Subcutaneous abdominal adipose tissue (tissue), 5 donors: ENCODE measurements at regions not wholly inside any gene's neighbourhood (a gene's known extent, or its start where the extent isn't known, plus 50 kb on each side); places are given as distances from the start of the nearest gene placed in this dataset.

Experiments used
- H3K27ac ChIP-seq: one replicate; pipeline ENCODE4 v1.7.0; 2013; ENCODE audit warnings: low read depth, mild to moderate bottlenecking, inconsistent platforms, low read length, moderate library complexity
- H3K27me3 ChIP-seq, 5 donors: one replicate each; pipeline ENCODE4 v1.7.0; 2013; ENCODE audit warnings: low read length in 5 of 5, inconsistent platforms in 1 of 5; ENCODE audit not compliant: control insufficient read depth in 5 of 5, insufficient read depth in 4 of 5
- H3K36me3 ChIP-seq, 5 donors: one replicate each; pipeline ENCODE4 v1.7.0; 2013; ENCODE audit warnings: low read length in 5 of 5; ENCODE audit not compliant: control insufficient read depth in 5 of 5, insufficient read depth in 5 of 5
- H3K4me1 ChIP-seq, 5 donors: one replicate each; pipeline ENCODE4 v1.7.0; 2013; ENCODE audit warnings: low read length in 5 of 5, mild to moderate bottlenecking in 3 of 5, moderate library complexity in 1 of 5; ENCODE audit not compliant: control insufficient read depth in 5 of 5, insufficient read depth in 5 of 5
- H3K4me3 ChIP-seq, 5 donors: one replicate each; pipeline ENCODE4 v1.7.0; 2013; ENCODE audit warnings: low read length in 5 of 5, low read depth in 1 of 5
- H3K9ac ChIP-seq, 5 donors: one replicate each; pipeline ENCODE4 v1.7.0; 2013; ENCODE audit warnings: low read length in 5 of 5, mild to moderate bottlenecking in 4 of 5, moderate library complexity in 3 of 5
- H3K9me3 ChIP-seq, 5 donors: one replicate each; pipeline ENCODE4 v1.7.0; 2013; ENCODE audit warnings: low read length in 5 of 5; ENCODE audit not compliant: control insufficient read depth in 5 of 5
- donor health status: healthy.
- donor health status: healthy.
- donor health status: healthy.
- donor health status: healthy.
- donor health status: healthy.

DNA sequence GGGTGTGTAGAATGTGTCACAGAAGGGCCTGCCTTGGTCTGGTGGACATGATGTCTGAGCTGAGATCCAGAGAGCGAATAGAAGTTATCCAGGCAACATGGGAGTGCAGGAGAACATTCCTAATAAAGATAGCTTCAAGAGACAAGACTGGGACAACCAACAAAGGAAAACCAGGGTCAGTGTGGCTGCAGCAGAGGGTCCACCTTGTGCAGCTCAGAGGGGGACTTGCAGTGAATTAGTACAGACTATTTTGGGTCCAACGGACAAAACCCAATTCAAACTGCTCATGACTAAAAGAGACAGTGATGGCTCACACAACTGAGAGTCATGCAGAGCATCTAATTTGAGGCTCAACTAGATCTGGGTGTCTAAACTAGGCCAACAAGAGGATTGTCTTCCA is 192.1 kb downstream of the CBLN1 start:
- H3K27ac ChIP-seq: no peak overlapping the region
- H3K27me3 ChIP-seq: peaks cover 0 to 3% (median 0%) of the 10 kb centered on the region in 5 donors
- no peaks in the 10 kb centered on the region for H3K4me1 ChIP-seq
- H3K4me3 ChIP-seq: no peak overlapping the region
- H3K9me3 ChIP-seq: peaks cover 0 to 8% (median 6%) of the 10 kb centered on the region in 5 donors
- no peaks in the 10 kb centered on the region for H3K36me3 ChIP-seq
- H3K9ac ChIP-seq: no peak overlapping the region

DNA sequence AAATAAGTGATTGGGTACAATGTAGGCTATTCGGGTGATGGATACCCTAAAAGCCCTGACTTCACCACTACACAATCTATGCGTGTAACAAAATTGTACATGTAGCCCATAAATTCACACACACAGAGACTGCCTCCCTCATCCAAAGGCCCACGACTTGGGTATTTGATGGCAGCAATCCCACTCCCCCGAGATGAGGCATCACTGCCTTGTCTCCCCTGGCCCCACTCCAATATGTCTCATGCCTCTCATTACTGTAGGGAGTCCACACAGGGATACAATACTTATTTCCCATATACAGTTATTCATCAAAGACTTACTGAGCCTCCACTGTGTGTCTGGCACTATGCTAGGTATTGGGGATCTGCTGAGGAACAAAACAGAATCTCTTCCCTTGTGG is 192.6 kb downstream of the CBLN1 start:
- Histone ChIP-seq H3K36me3 (no peaks in the 10 kb centered on the region), H3K27me3 (peaks cover 0 to 3% (median 0%) of the 10 kb centered on the region in 5 donors), H3K4me1 (no peaks in the 10 kb centered on the region), H3K9ac (no peak overlapping the region), H3K27ac (no peak overlapping the region), H3K9me3 (peaks cover 0 to 12% (median 10%) of the 10 kb centered on the region in 5 donors), H3K4me3 (no peak overlapping the region)

DNA sequence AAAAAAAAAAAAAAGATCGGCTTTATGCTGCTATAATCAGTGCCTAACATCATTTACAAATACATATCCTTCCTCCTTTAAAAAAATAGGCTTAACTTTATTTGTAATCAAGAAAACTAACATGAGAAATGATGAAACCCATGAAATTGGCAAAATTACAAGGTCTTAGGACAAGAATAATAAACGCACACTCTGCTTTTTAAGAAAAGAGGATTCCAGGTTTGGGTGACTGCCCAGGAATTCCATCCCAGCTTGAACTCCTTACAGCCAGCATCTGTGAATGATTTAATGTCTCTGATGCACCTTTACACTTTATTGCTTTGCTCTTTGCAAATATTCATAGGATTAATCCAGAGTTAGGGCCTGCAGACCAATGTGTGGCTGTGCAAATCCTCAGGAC is 196.0 kb downstream of the CBLN1 start:
- no peak overlapping the region for H3K27ac ChIP-seq
- H3K4me1 ChIP-seq: no peaks in the 10 kb centered on the region
- H3K9ac ChIP-seq: no peak overlapping the region
- H3K9me3 ChIP-seq: peaks cover 0 to 12% (median 10%) of the 10 kb centered on the region in 5 donors
- peaks cover 0 to 3% (median 0%) of the 10 kb centered on the region in 5 donors for H3K27me3 ChIP-seq
- H3K4me3 ChIP-seq: no peak overlapping the region
- H3K36me3 ChIP-seq: no peaks in the 10 kb centered on the region

DNA sequence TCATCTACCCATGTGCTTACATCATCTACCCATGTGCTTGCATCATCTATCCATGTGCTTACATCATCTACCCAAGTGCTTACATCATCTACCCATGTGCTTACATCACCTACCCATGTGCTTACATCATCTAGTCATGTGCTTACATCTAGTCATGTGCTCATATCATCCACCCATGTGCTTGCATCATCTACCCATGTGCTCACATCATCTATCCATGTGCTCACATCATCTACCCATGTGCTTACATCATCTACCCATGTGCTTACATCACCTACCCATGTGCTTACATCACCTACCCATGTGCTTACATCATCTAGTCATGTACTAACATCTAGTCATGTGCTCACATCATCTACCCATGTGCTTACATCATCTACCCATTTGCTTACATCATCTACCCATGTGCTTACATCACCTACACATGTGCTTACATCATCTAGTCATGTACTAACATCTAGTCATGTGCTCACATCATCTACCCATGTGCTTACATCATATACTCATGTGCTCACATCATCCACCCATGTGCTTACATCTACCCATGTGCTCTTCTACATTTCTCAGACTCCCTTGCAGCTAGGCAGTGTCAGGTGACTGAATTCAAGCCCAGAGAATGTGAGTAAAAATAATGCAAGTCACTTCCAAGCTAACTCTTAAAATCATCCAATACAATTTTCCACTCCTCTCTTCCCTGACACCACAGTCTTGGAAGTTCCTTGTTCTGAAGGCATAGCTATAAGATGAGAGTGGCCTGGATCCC is 196.8 kb downstream of the CBLN1 start:
- Histone ChIP-seq H3K27me3 (no peaks in the 10 kb centered on the region), H3K4me3 (peak overlapping the region in 1 of 5 donors; percentile 5), H3K36me3 (no peaks in the 10 kb centered on the region)

DNA sequence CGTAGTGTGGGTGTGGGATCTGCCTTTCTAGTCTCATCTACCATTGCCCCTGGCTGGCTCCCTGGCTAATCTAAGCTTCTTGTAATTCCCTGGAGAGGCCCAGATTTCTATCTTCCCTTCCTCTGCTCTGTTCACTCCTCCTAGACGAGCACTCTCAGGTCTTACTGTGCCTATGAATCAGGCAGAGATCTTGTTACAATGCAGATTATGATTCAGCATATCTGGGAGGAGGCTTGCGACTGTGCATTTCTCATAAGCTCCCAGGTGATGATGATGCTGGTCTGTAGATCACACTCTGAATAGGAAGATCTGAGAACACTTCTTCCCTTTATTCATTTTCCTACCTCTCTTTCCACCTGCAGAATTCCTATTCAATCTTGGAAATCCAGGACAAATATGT is 200.1 kb downstream of the CBLN1 start:
- Histone ChIP-seq H3K27ac (no peak overlapping the region), H3K9ac (no peak overlapping the region), H3K36me3 (no peaks in the 10 kb centered on the region), H3K9me3 (peaks cover 0 to 30% (median 20%) of the 10 kb centered on the region in 5 donors), H3K4me1 (no peaks in the 10 kb centered on the region), H3K27me3 (no peaks in the 10 kb centered on the region), H3K4me3 (no peak overlapping the region)

More for the DNA sequence above, 196.8 kb downstream of the CBLN1 start:
- H3K9me3 ChIP-seq: peaks cover 0 to 14% (median 10%) of the 10 kb centered on the region in 5 donors
- no peak overlapping the region for H3K9ac ChIP-seq
- no peaks in the 10 kb centered on the region for H3K4me1 ChIP-seq
- H3K27ac ChIP-seq: no peak overlapping the region

DNA sequence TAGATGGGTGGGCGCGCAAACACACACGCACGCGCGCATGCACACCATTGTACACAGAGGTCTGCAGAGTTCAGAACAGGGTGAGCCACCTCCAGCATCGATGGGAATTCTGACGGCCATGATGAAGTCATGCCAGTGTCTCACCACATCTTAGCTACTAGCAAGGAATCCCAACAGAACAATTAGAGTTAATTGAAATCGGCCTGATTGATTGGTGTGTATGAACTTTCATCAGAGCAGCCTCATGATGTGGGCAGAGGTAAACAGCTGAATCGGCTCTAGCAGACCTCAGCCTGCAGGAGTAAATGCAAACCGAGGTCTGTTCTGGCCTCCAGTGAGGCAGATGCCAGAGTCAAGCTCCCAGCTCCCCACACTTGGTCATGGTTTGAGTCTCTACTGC is 200.6 kb downstream of the CBLN1 start:
- no peaks in the 10 kb centered on the region for H3K27me3 ChIP-seq
- no peak overlapping the region for H3K9ac ChIP-seq
- no peak overlapping the region for H3K4me3 ChIP-seq
- no peak overlapping the region for H3K27ac ChIP-seq
- no peaks in the 10 kb centered on the region for H3K36me3 ChIP-seq
- H3K9me3 ChIP-seq: peaks cover 0 to 30% (median 20%) of the 10 kb centered on the region in 5 donors
- no peaks in the 10 kb centered on the region for H3K4me1 ChIP-seq

DNA sequence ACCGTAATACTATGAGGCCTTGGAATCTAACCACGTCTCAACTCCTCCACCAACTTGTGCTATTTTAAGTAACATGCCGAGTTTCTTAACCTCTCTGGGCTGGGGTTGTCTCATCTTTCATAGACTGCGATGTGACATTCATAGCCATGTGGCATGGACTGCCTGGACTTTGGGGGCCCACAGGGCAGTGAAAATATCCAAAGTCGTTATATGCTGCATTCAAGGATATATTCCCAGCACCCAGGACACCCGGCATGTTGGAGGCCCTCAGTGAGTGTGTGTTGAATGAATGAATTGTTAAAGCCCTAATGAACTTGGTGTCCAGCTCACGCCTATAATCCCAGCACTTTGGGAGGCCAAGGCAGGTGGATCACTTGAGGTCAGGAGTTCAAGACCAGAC is 203.1 kb downstream of the CBLN1 start:
- Histone ChIP-seq H3K36me3 (no peaks in the 10 kb centered on the region), H3K9me3 (peaks cover 0 to 20% (median 10%) of the 10 kb centered on the region in 5 donors), H3K4me3 (no peak overlapping the region), H3K9ac (no peak overlapping the region), H3K27me3 (peaks cover 0 to 3% (median 0%) of the 10 kb centered on the region in 5 donors), H3K27ac (no peak overlapping the region), H3K4me1 (no peaks in the 10 kb centered on the region)

DNA sequence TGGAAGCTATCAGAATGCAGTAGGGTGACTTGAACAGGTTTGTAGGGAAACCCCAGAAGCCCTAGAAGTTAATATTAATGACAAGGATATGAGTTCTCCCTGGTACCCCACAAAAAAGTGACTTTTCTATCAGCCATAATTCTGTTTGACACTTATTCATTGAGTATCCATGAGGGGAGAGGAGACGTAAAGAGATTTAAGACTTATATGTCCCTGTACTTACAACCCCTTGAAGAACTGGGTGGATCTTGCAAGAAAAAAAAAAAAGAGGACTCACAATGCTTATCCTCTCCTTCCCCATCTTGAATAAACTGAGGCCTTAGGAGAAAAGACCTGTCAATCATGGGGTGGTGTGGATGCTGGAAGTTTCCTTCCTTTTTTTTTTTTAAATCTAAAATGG is 203.5 kb downstream of the CBLN1 start:
- no peaks in the 10 kb centered on the region for H3K4me1 ChIP-seq
- no peaks in the 10 kb centered on the region for H3K36me3 ChIP-seq
- H3K27me3 ChIP-seq: peaks cover 0 to 3% (median 0%) of the 10 kb centered on the region in 5 donors
- H3K9ac ChIP-seq: no peak overlapping the region
- H3K9me3 ChIP-seq: peaks cover 0 to 20% (median 10%) of the 10 kb centered on the region in 5 donors
- no peak overlapping the region for H3K27ac ChIP-seq
- H3K4me3 ChIP-seq: no peak overlapping the region

DNA sequence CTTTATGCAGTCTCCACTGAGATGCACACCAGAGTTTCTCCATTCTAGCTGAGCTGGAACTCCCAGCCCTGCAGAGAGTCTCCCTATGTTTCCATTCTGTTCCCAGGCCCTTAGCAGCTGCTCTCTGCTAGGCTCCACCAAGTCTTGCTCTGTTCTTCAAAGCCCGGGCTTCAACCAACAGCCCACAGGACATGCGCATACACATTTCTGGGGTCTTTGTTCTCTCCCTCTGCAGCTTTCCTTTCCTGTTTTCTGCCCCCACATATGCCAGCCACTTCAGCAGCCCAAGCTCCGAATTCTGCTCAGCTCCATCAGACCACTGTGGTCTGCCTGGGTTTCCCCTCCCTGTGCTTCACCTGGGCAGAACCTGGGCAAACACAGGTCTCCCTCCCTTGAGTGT is 205.9 kb downstream of the CBLN1 start:
- Histone ChIP-seq H3K9me3 (peaks cover 0 to 18% (median 10%) of the 10 kb centered on the region in 5 donors), H3K27me3 (peaks cover 0 to 3% (median 0%) of the 10 kb centered on the region in 5 donors), H3K36me3 (no peaks in the 10 kb centered on the region), H3K9ac (no peak overlapping the region), H3K4me3 (no peak overlapping the region), H3K27ac (no peak overlapping the region), H3K4me1 (no peaks in the 10 kb centered on the region)

DNA sequence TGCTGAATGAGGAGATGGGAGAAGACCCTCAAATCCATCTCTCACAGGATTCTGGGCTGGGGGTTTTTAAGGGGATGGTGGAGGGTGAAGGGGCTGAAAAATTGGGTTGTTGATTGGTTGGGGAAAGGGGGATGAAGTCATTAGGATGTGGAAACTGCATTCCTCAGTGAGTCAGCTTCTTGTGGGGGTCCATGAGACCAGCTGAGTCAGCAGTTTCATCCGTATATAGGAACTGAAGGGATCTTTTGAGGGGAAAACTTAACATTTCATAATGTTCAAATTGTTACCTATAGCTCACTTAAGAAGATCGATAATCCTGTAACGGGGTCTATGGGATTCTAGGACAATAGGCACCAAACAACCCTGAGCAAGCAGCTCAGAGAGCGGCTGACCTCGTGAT is 213.4 kb downstream of the CBLN1 start:
- Histone ChIP-seq H3K9ac (no peak overlapping the region), H3K27ac (no peak overlapping the region), H3K9me3 (peaks cover 0 to 9% (median 5%) of the 10 kb centered on the region in 5 donors), H3K27me3 (peaks cover 0 to 3% (median 0%) of the 10 kb centered on the region in 5 donors), H3K4me3 (no peak overlapping the region), H3K36me3 (no peaks in the 10 kb centered on the region), H3K4me1 (no peaks in the 10 kb centered on the region)
